Epidermal melanocyte (primary cell): ENCODE measurements at regions not wholly inside any gene's neighbourhood (a gene's known extent, or its start where the extent isn't known, plus 50 kb on each side); places are given as distances from the start of the nearest gene placed in this dataset.

ENCODE experiments used
- DNase-seq: peaks from one replicate; pipeline ENCODE4 v3.0.0; 2011; ENCODE audit warnings: low spot score; ENCODE audit not compliant: insufficient read length

- no peak for DNase-seq
Observed at GRCh38 chr18:52277785-52278184, 62.2 kb upstream of the DCC start.

GRCh38 chr18:52278191-52278590, 61.8 kb upstream of the DCC start:
- DNase-seq, result no peak

GRCh38 chr18:52280702-52281101, 59.3 kb upstream of the DCC start:
- DNase-seq, result no peak

GRCh38 chr18:52283927-52284326, 56.1 kb upstream of the DCC start:
- DNase-seq, result no peak

GRCh38 chr18:52286675-52287074, 53.3 kb upstream of the DCC start:
- no peak for DNase-seq

- DNase-seq, result no peak
Observed at GRCh38 chr18:52287151-52287550, 52.8 kb upstream of the DCC start.

- DNase-seq, result no peak
Observed at GRCh38 chr18:52288403-52289004, 51.5 kb upstream of the DCC start.

GRCh38 chr18:52289392-52289791, 50.6 kb upstream of the DCC start:
- no peak for DNase-seq
